Omental fat pad (tissue), 3 donors: ENCODE measurements at regions not wholly inside any gene's neighbourhood (a gene's known extent, or its start where the extent isn't known, plus 50 kb on each side); places are given as distances from the start of the nearest gene placed in this dataset.

ENCODE experiments used
- ATAC-seq: fragments of 150-250 bp; one replicate; pipeline ENCODE4 v1.9.1; 2016; ENCODE audit warnings: mild to moderate bottlenecking, moderate library complexity; ENCODE audit not compliant: low FRiP score
- DNase-seq: peaks from one replicate; pipeline ENCODE4 v3.0.0-alpha.2; 2019; ENCODE audit warnings: low spot score
- CTCF ChIP-seq, 3 donors: fragments of 450-650 bp; IDR thresholded peaks; one replicate each; pipeline ENCODE4 v1.5.1; 2016 to 2017; ENCODE audit warnings: antibody characterized with exemption in 3 of 3, mild to moderate bottlenecking in 3 of 3, moderate library complexity in 2 of 3

- ATAC-seq (peak; percentile 66), DNase-seq (no peak)
- no peak for TF ChIP-seq CTCF (IDR thresholded peaks at IDR 0.05)
Measured at GRCh38 chr3:170724599-170725280, 138.9 kb upstream of the SLC7A14 start.

- no peak for TF ChIP-seq CTCF (IDR thresholded peaks at IDR 0.05)
- DNase-seq (no peak), ATAC-seq (no peak)
Measured at GRCh38 chr3:170723241-170723640, 137.4 kb upstream of the SLC7A14 start.

- no peak for ATAC-seq
- TF ChIP-seq CTCF (IDR thresholded peaks at IDR 0.05): no peak
- no peak for DNase-seq
Measured at GRCh38 chr3:170721563-170721962, 135.7 kb upstream of the SLC7A14 start.

- DNase-seq: no peak
- no peak for TF ChIP-seq CTCF (IDR thresholded peaks at IDR 0.05)
Measured at GRCh38 chr3:170719300-170719699, 133.4 kb upstream of the SLC7A14 start.

GRCh38 chr3:170718848-170719247 lies 133.0 kb upstream of the SLC7A14 start:
- DNase-seq (no peak), ATAC-seq (no peak)
- no peak for TF ChIP-seq CTCF (IDR thresholded peaks at IDR 0.05)

More at GRCh38 chr3:170719300-170719699, 133.4 kb upstream of the SLC7A14 start:
- ATAC-seq: no peak

GRCh38 chr3:170717410-170718402 lies 131.8 kb upstream of the SLC7A14 start:
- DNase-seq (no peak), ATAC-seq (no peak)
- no peak for TF ChIP-seq CTCF (IDR thresholded peaks at IDR 0.05)
